OCI-LY7 (cell line): ENCODE measurements at regions not wholly inside any gene's neighbourhood (a gene's known extent, or its start where the extent isn't known, plus 50 kb on each side); places are given as distances from the start of the nearest gene placed in this dataset.

Experiments used
- BruUV-seq: library from RNA; stranded (reverse); fragments of 400-500 nt; replicated peaks from 2 replicates; lab custom pipeline; 2021; lab: Mats Ljungman, UMichigan
- CTCF ChIA-PET: fragments of 300-600 bp; sonication (Branson Sonifier 250); formaldehyde crosslinking; loops from one replicate; lab custom pipeline; 2022; ENCODE audit warnings: antibody characterized with exemption; ENCODE audit not compliant: unreplicated experiment; lab: Charles Lee
- POLR2A ChIA-PET: fragments of 300-600 bp; sonication (Branson Sonifier 250); formaldehyde crosslinking; loops from one replicate; lab custom pipeline; 2022; ENCODE audit warnings: antibody characterized with exemption; lab: Charles Lee
- DNase-seq: peaks from one replicate; pipeline ENCODE4 v3.0.0-alpha.2; 2015; ENCODE audit warnings: low spot score
- H2AFZ ChIP-seq: fragments of 200-600 bp; sonication (generic), shearing (Covaris generic); 2 replicates; pipeline ENCODE4 v1.6.1; 2014; ENCODE audit warnings: mild to moderate bottlenecking, antibody characterized with exemption, low read length, moderate library complexity
- H3K27ac ChIP-seq: fragments of 200-600 bp; sonication (generic); 2 replicates; pipeline ENCODE4 v1.5.1; 2014; ENCODE audit warnings: mixed run types, low read depth, mild to moderate bottlenecking, moderate library complexity, low read length, inconsistent platforms; ENCODE audit not compliant: poor library complexity, severe bottlenecking
- H3K36me3 ChIP-seq: fragments of 200-600 bp; sonication (generic); 2 replicates; pipeline ENCODE4 v1.6.1; 2014; ENCODE audit warnings: mild to moderate bottlenecking, antibody characterized with exemption, low read length, moderate library complexity, mixed read lengths; ENCODE audit not compliant: insufficient read depth
- H3K4me1 ChIP-seq: fragments of 200-600 bp; sonication (generic); 2 replicates; pipeline ENCODE4 v1.5.1; 2014; ENCODE audit warnings: mild to moderate bottlenecking, low read length; ENCODE audit not compliant: insufficient read depth, poor library complexity, severe bottlenecking
- H3K4me2 ChIP-seq: fragments of 200-600 bp; sonication (generic); 2 replicates; pipeline ENCODE4 v1.6.1; 2014; ENCODE audit warnings: mild to moderate bottlenecking, low read length
- H3K4me3 ChIP-seq: fragments of 200-600 bp; sonication (generic); 2 replicates; pipeline ENCODE4 v1.5.1; 2014; ENCODE audit warnings: mild to moderate bottlenecking, low read depth, low read length; ENCODE audit not compliant: poor library complexity, severe bottlenecking
- H3K79me2 ChIP-seq: fragments of 200-600 bp; sonication (generic); 2 replicates; pipeline ENCODE4 v1.6.1; 2016; ENCODE audit warnings: low read depth, mild to moderate bottlenecking, low read length, moderate library complexity, mixed read lengths; ENCODE audit not compliant: insufficient read depth
- H3K9me2 ChIP-seq: fragments of 200-600 bp; sonication (generic); 2 replicates; pipeline ENCODE4 v1.6.1; 2016; ENCODE audit warnings: mild to moderate bottlenecking, low read length, mixed read lengths; ENCODE audit not compliant: insufficient read depth
- H3K9me3 ChIP-seq: fragments of 200-600 bp; sonication (generic); 2 replicates; pipeline ENCODE4 v1.6.1; 2014; ENCODE audit warnings: mild to moderate bottlenecking, mixed run types, low read length, mixed read lengths
- H4K20me1 ChIP-seq: fragments of 200-600 bp; sonication (generic); 2 replicates; pipeline ENCODE4 v1.6.1; 2014; ENCODE audit warnings: mild to moderate bottlenecking, antibody characterized with exemption, low read length, moderate library complexity, mixed read lengths; ENCODE audit not compliant: insufficient read depth
- EZH2phosphoT487 ChIP-seq: fragments of 200-600 bp; sonication (generic); IDR thresholded peaks from 2 replicates; pipeline ENCODE4 v1.6.1; 2018; ENCODE audit warnings: low read depth, borderline replicate concordance, mild to moderate bottlenecking, mixed run types, antibody characterized with exemption, low read length, moderate library complexity, mixed read lengths
- intact Hi-C: fragments of 100-400 bp; cut with micrococcal nuclease; formaldehyde crosslinking; loops from one replicate; pipeline ENCODE4 v1.10.0; 2022; ENCODE audit not compliant: unreplicated experiment
- TF ChIP-seq, protein P1 (sequence below): fragments of 200-600 bp; sonication (generic); conservative IDR thresholded peaks from 2 replicates; pipeline ENCODE4 v1.5.1; 2014; ENCODE audit warnings: mild to moderate bottlenecking, antibody characterized with exemption, low read length, moderate library complexity, mixed read lengths

- Histone ChIP-seq H2AFZ (no peak overlapping the region), H3K9me3 (no peaks in the 10 kb centered on the region), H3K27ac (no peak overlapping the region), H3K4me2 (no peak overlapping the region), H4K20me1 (no peaks in the 10 kb centered on the region), H3K36me3 (no peaks in the 10 kb centered on the region), H3K4me3 (no peak overlapping the region), H3K4me1 (no peaks in the 10 kb centered on the region), H3K79me2 (no peaks in the 10 kb centered on the region), H3K9me2 (no peaks in the 10 kb centered on the region)
- no peak for TF ChIP-seq EZH2phosphoT487
- TF ChIP-seq, protein P1, sequence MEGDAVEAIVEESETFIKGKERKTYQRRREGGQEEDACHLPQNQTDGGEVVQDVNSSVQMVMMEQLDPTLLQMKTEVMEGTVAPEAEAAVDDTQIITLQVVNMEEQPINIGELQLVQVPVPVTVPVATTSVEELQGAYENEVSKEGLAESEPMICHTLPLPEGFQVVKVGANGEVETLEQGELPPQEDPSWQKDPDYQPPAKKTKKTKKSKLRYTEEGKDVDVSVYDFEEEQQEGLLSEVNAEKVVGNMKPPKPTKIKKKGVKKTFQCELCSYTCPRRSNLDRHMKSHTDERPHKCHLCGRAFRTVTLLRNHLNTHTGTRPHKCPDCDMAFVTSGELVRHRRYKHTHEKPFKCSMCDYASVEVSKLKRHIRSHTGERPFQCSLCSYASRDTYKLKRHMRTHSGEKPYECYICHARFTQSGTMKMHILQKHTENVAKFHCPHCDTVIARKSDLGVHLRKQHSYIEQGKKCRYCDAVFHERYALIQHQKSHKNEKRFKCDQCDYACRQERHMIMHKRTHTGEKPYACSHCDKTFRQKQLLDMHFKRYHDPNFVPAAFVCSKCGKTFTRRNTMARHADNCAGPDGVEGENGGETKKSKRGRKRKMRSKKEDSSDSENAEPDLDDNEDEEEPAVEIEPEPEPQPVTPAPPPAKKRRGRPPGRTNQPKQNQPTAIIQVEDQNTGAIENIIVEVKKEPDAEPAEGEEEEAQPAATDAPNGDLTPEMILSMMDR, result no peak
- BruUV-seq, result no TSS peak
- no peak for DNase-seq
- intact Hi-C loops, result no loop called here
- CTCF ChIA-PET, result no interaction called here
- POLR2A ChIA-PET, result no interaction called here
Measured at GRCh38 chr6:40131675-40132074, 197.4 kb upstream of the MOCS1 start.

GRCh38 chr6:40128127-40128526 lies 193.9 kb upstream of the MOCS1 start:
- Histone ChIP-seq H3K79me2 (no peaks in the 10 kb centered on the region), H3K4me1 (no peaks in the 10 kb centered on the region), H3K9me3 (no peaks in the 10 kb centered on the region), H3K4me3 (no peak overlapping the region), H4K20me1 (no peaks in the 10 kb centered on the region), H3K27ac (no peak overlapping the region), H3K9me2 (no peaks in the 10 kb centered on the region), H2AFZ (no peak overlapping the region), H3K36me3 (no peaks in the 10 kb centered on the region), H3K4me2 (no peak overlapping the region)
- POLR2A ChIA-PET, result no interaction called here
- TF ChIP-seq, protein P1, result no peak
- TF ChIP-seq EZH2phosphoT487, result no peak
- no TSS peak for BruUV-seq
- CTCF ChIA-PET, result no interaction called here
- no peak for DNase-seq
- intact Hi-C loops, result no loop called here

- Histone ChIP-seq H3K4me2 (no peak overlapping the region), H3K36me3 (no peaks in the 10 kb centered on the region), H3K79me2 (no peaks in the 10 kb centered on the region), H2AFZ (no peak overlapping the region), H3K9me2 (no peaks in the 10 kb centered on the region), H3K27ac (no peak overlapping the region), H3K4me1 (no peaks in the 10 kb centered on the region), H3K9me3 (no peaks in the 10 kb centered on the region), H4K20me1 (no peaks in the 10 kb centered on the region), H3K4me3 (no peak overlapping the region)
- TF ChIP-seq, protein P1, result no peak
- no peak for TF ChIP-seq EZH2phosphoT487
- CTCF ChIA-PET, result no interaction called here
- BruUV-seq, result no TSS peak
- no peak for DNase-seq
- intact Hi-C loops, result no loop called here
- POLR2A ChIA-PET, result no interaction called here
Measured at GRCh38 chr6:40125680-40126394, 191.6 kb upstream of the MOCS1 start.
